GM23248 (cell line): ENCODE measurements at regions not wholly inside any gene's neighbourhood (a gene's known extent, or its start where the extent isn't known, plus 50 kb on each side); places are given as distances from the start of the nearest gene placed in this dataset.

ENCODE experiments used
- EZH2 ChIP-seq: fragments of 200-600 bp; sonication (generic); IDR thresholded peaks from 2 replicates; pipeline ENCODE4 v1.6.1; 2018; ENCODE audit warnings: antibody characterized with exemption, mild to moderate bottlenecking; ENCODE audit not compliant: insufficient read depth, poor library complexity, severe bottlenecking
- EZH2phosphoT487 ChIP-seq: fragments of 200-600 bp; sonication (generic); IDR thresholded peaks from 2 replicates; pipeline ENCODE4 v1.6.1; 2018; ENCODE audit warnings: antibody characterized with exemption, moderate library complexity, mild to moderate bottlenecking, low read depth; ENCODE audit not compliant: insufficient read depth

GRCh38 chr11:112623057-112623456 lies 338.2 kb upstream of the NCAM1 start:
- TF ChIP-seq EZH2: no peak
- no peak for TF ChIP-seq EZH2phosphoT487
